GM18868 (cell line): ENCODE measurements at regions not wholly inside any gene's neighbourhood (a gene's known extent, or its start where the extent isn't known, plus 50 kb on each side); places are given as distances from the start of the nearest gene placed in this dataset.

ENCODE experiments used
- ATAC-seq: cut with Tn5 transposase; IDR thresholded peaks from one replicate; pipeline ENCODE4 v1.9.1; 2021; ENCODE audit warnings: mild to moderate bottlenecking, moderate library complexity; ENCODE audit not compliant: unreplicated experiment

- no peak for ATAC-seq
Observed at GRCh38 chr6:18667612-18668011, 280.5 kb downstream of the RNF144B start.

GRCh38 chr6:18668994-18669393, 281.8 kb downstream of the RNF144B start:
- ATAC-seq: no peak

- ATAC-seq: no peak
Observed at GRCh38 chr6:18672852-18673251, 285.7 kb downstream of the RNF144B start.

GRCh38 chr6:18674346-18674745, 287.2 kb downstream of the RNF144B start:
- no peak for ATAC-seq

GRCh38 chr6:18675881-18676280, 288.7 kb downstream of the RNF144B start:
- ATAC-seq: no peak

GRCh38 chr6:18676548-18676947, 289.4 kb downstream of the RNF144B start:
- no peak for ATAC-seq

GRCh38 chr6:18680842-18681241, 293.7 kb downstream of the RNF144B start:
- ATAC-seq: no peak

GRCh38 chr6:18681832-18682503, 294.8 kb downstream of the RNF144B start:
- no peak for ATAC-seq

GRCh38 chr6:18684343-18684742, 297.2 kb downstream of the RNF144B start:
- ATAC-seq: no peak

- ATAC-seq: no peak
Observed at GRCh38 chr6:18692929-18693685, 306.0 kb downstream of the RNF144B start.

GRCh38 chr6:18693881-18694280, 306.7 kb downstream of the RNF144B start:
- no peak for ATAC-seq

- ATAC-seq: no peak
Observed at GRCh38 chr6:18703546-18703945, 316.4 kb downstream of the RNF144B start.

- no peak for ATAC-seq
Observed at GRCh38 chr6:18707714-18708439, 320.7 kb downstream of the RNF144B start.

- ATAC-seq: no peak
Observed at GRCh38 chr6:18712595-18712994, 325.4 kb downstream of the RNF144B start.

- ATAC-seq: no peak
Observed at GRCh38 chr6:18720075-18720474, 332.9 kb downstream of the RNF144B start.

GRCh38 chr6:18724056-18724455, 336.9 kb downstream of the RNF144B start:
- no peak for ATAC-seq

- ATAC-seq: no peak
Observed at GRCh38 chr6:18725449-18725848, 338.3 kb downstream of the RNF144B start.

GRCh38 chr6:18733921-18734550, 346.9 kb downstream of the RNF144B start:
- ATAC-seq: no peak

GRCh38 chr6:18741741-18742140, 354.6 kb downstream of the RNF144B start:
- no peak for ATAC-seq

- ATAC-seq: no peak
Observed at GRCh38 chr6:18742406-18742805, 355.3 kb downstream of the RNF144B start.

GRCh38 chr6:18746727-18747126, 359.6 kb downstream of the RNF144B start:
- no peak for ATAC-seq
